ENCODE measurements at regions not wholly inside any gene's neighbourhood (a gene's known extent, or its start where the extent isn't known, plus 50 kb on each side); places are given as distances from the start of the nearest gene placed in this dataset.

GRCh38 chr10:83824099-83824498 lies 315.2 kb upstream of the GHITM start:
- Histone ChIP-seq H3K4me1 (ENCODE audit: control insufficient read depth, extremely low read depth, insufficient read depth, low read length) (no peaks in the 10 kb centered on the region), H3K27ac (ENCODE audit: insufficient read depth, low read depth, low read length) (no peak overlapping the region), H3K36me3 (ENCODE audit: control insufficient read depth in 2 of 2, extremely low read depth in 1 of 2, insufficient read depth in 2 of 2, low read length in 2 of 2) (no peaks in the 10 kb centered on the region), H2AFZ (ENCODE audit: low read depth, low read length) (no peak overlapping the region), H3K4me2 (ENCODE audit: insufficient read depth, low read length) (no peak overlapping the region), H3K79me2 (ENCODE audit: control insufficient read depth, insufficient read depth, low read length) (no peaks in the 10 kb centered on the region), H3K9me3 (replicated peaks; ENCODE audit: control insufficient read depth, insufficient read depth, low read length) (no peaks in the 10 kb centered on the region), H4K20me1 (replicated peaks; ENCODE audit: control insufficient read depth, extremely low read depth, insufficient read depth, low read length) (no peaks in the 10 kb centered on the region), H3K9ac (replicated peaks; ENCODE audit: extremely low read depth, insufficient read depth, low read length) (no peak overlapping the region), H3K27me3 (ENCODE audit: control insufficient read depth in 2 of 2, insufficient read depth in 2 of 2, low read length in 2 of 2) (no peaks in the 10 kb centered on the region), H3K4me3 (replicated peaks in 1 of 3; ENCODE audit: insufficient read depth in 1 of 3, low read depth in 1 of 3, low read length in 3 of 3) (no peak overlapping the region), H3K9me1 (replicated peaks; ENCODE audit: control insufficient read depth, extremely low read depth, insufficient read depth, low read length) (no peaks in the 10 kb centered on the region)
- CTCF ChIA-PET, result no interaction called here
- no peak for TF ChIP-seq FOS (IDR thresholded peaks at IDR 0.05; ENCODE audit: borderline replicate concordance, insufficient read depth, low read length)
- no peak for TF ChIP-seq MYC (IDR thresholded peaks at IDR 0.05; ENCODE audit: low read depth, low read length)
- no peak for TF ChIP-seq POLR2A (IDR thresholded peaks at IDR 0.05; ENCODE audit: low read depth, low read length)
- TF ChIP-seq CTCF (IDR thresholded peaks at IDR 0.05; ENCODE audit: extremely low read depth in 1 of 2, insufficient read depth in 1 of 2, low read depth in 1 of 2, low read length in 2 of 2), result no peak
- TF ChIP-seq POLR2AphosphoS5 (IDR thresholded peaks at IDR 0.05; ENCODE audit: insufficient read depth, low read depth, low read length), result no peak
- TF ChIP-seq MAX (IDR thresholded peaks at IDR 0.05; ENCODE audit: insufficient read depth, insufficient read length), result no peak
- TF ChIP-seq JUN (IDR thresholded peaks at IDR 0.05; ENCODE audit: borderline replicate concordance, insufficient read depth, insufficient read length, low read depth), result no peak
- no peak for TF ChIP-seq GATA2 (IDR thresholded peaks at IDR 0.05; ENCODE audit: insufficient read depth, insufficient read length, low read depth, low read length)
- dilution Hi-C loops (cut with MboI; ENCODE audit: extremely low pct_ligation_motif_present, low sequenced_read_pairs) (no loop called here), intact Hi-C loops (cut with micrococcal nuclease) (no loop called here)
- FAIRE-seq (no peak), DNase-seq (ENCODE audit: low read depth, low spot score) (no peak)
- no TSS peak for BruUV-seq (replicated peaks)
- POLR2A ChIA-PET, result no interaction called here

Data from endothelial cell of umbilical vein (primary cell).